Glutamatergic neuron (in vitro differentiated cells): ENCODE measurements at regions not wholly inside any gene's neighbourhood (a gene's known extent, or its start where the extent isn't known, plus 50 kb on each side); places are given as distances from the start of the nearest gene placed in this dataset.

Source experiments
- DNase-seq: peaks from one replicate; pipeline ENCODE4 v3.0.0; 2022
- H3K27ac Mint-ChIP-seq: one replicate; pipeline ENCODE4 v1.8.0; 2020; ENCODE audit warnings: mild to moderate bottlenecking, mixed read lengths, inconsistent platforms; ENCODE audit not compliant: unreplicated experiment
- H3K27me3 Mint-ChIP-seq: one replicate; pipeline ENCODE4 v1.8.0; 2020; ENCODE audit warnings: mild to moderate bottlenecking, moderate library complexity, mixed read lengths, inconsistent platforms; ENCODE audit not compliant: unreplicated experiment
- H3K36me3 Mint-ChIP-seq: one replicate; pipeline ENCODE4 v1.8.0; 2020; ENCODE audit warnings: mild to moderate bottlenecking, mixed read lengths, inconsistent platforms; ENCODE audit not compliant: unreplicated experiment
- H3K4me1 Mint-ChIP-seq: one replicate; pipeline ENCODE4 v1.8.0; 2020; ENCODE audit warnings: mild to moderate bottlenecking, low read depth, mixed read lengths, inconsistent platforms; ENCODE audit not compliant: unreplicated experiment
- H3K4me3 Mint-ChIP-seq: one replicate; pipeline ENCODE4 v1.8.0; 2020; ENCODE audit warnings: mild to moderate bottlenecking, mixed read lengths, inconsistent platforms; ENCODE audit not compliant: unreplicated experiment
- H3K9me3 Mint-ChIP-seq: one replicate; pipeline ENCODE4 v1.8.0; 2020; ENCODE audit warnings: mild to moderate bottlenecking, moderate library complexity, mixed read lengths, inconsistent platforms; ENCODE audit not compliant: unreplicated experiment
- CTCF ChIP-seq: fragments of 200-600 bp; sonication (generic); IDR thresholded peaks from one replicate; pipeline ENCODE4 v1.5.0; 2021; ENCODE audit not compliant: partially characterized antibody, unreplicated experiment

GRCh38 chr20:52342913-52343312, 151.3 kb upstream of the ZFP64 start:
- H3K27ac Mint-ChIP-seq = no peak overlapping the region
- H3K9me3 Mint-ChIP-seq = peaks cover 2% of the 10 kb centered on the region
- no peak for TF ChIP-seq CTCF
- H3K4me1 Mint-ChIP-seq = no peaks in the 10 kb centered on the region
- DNase-seq = no peak
- H3K36me3 Mint-ChIP-seq = no peaks in the 10 kb centered on the region
- H3K27me3 Mint-ChIP-seq = peaks cover 1% of the 10 kb centered on the region
- H3K4me3 Mint-ChIP-seq = no peak overlapping the region

- no peak overlapping the region for H3K4me3 Mint-ChIP-seq
- DNase-seq = no peak
- no peaks in the 10 kb centered on the region for H3K36me3 Mint-ChIP-seq
- H3K9me3 Mint-ChIP-seq = peaks cover 2% of the 10 kb centered on the region
- no peak for TF ChIP-seq CTCF
- H3K27me3 Mint-ChIP-seq = peaks cover 1% of the 10 kb centered on the region
- no peaks in the 10 kb centered on the region for H3K4me1 Mint-ChIP-seq
- no peak overlapping the region for H3K27ac Mint-ChIP-seq
Measured at GRCh38 chr20:52340036-52340634, 148.6 kb upstream of the ZFP64 start.

- no peak for TF ChIP-seq CTCF
- Mint-ChIP-seq H3K27ac (no peak overlapping the region), H3K9me3 (peaks cover 6% of the 10 kb centered on the region), H3K4me3 (no peak overlapping the region), H3K36me3 (no peaks in the 10 kb centered on the region), H3K4me1 (no peaks in the 10 kb centered on the region), H3K27me3 (no peaks in the 10 kb centered on the region)
- no peak for DNase-seq
Measured at GRCh38 chr20:52332649-52333250, 141.2 kb upstream of the ZFP64 start.

- Mint-ChIP-seq H3K4me1 (no peaks in the 10 kb centered on the region), H3K4me3 (no peak overlapping the region), H3K36me3 (no peaks in the 10 kb centered on the region), H3K9me3 (peaks cover 6% of the 10 kb centered on the region), H3K27me3 (no peaks in the 10 kb centered on the region), H3K27ac (no peak overlapping the region)
- no peak for TF ChIP-seq CTCF
- DNase-seq = no peak
Measured at GRCh38 chr20:52332230-52332629, 140.7 kb upstream of the ZFP64 start.

- H3K4me1 Mint-ChIP-seq = no peaks in the 10 kb centered on the region
- H3K27me3 Mint-ChIP-seq = no peaks in the 10 kb centered on the region
- no peak overlapping the region for H3K4me3 Mint-ChIP-seq
- H3K36me3 Mint-ChIP-seq = no peaks in the 10 kb centered on the region
- no peak for DNase-seq
- H3K27ac Mint-ChIP-seq = no peak overlapping the region
- H3K9me3 Mint-ChIP-seq = peaks cover 6% of the 10 kb centered on the region
- no peak for TF ChIP-seq CTCF
Measured at GRCh38 chr20:52331655-52332054, 140.1 kb upstream of the ZFP64 start.
